Coronary artery (tissue), 2 donors: ENCODE measurements at regions not wholly inside any gene's neighbourhood (a gene's known extent, or its start where the extent isn't known, plus 50 kb on each side); places are given as distances from the start of the nearest gene placed in this dataset.
"Not testable (repeated sequence)": the region's sequence is repeated elsewhere in the genome, so short reads cannot be mapped to it uniquely, and the experiment has no call there.

Experiments used
- DNase-seq: peaks from one replicate; pipeline ENCODE4 v3.0.0-alpha.2; 2017; ENCODE audit warnings: low spot score
- H3K27ac ChIP-seq, 2 donors: fragments of 200-600 bp; sonication (generic); one replicate each; pipeline ENCODE4 v1.5.1; 2016 to 2019
- H3K4me3 ChIP-seq: fragments of 200-600 bp; sonication (generic); 2 replicates; pipeline ENCODE4 v1.5.1; 2016; ENCODE audit warnings: mild to moderate bottlenecking, moderate library complexity
- CTCF ChIP-seq: fragments of 200-600 bp; sonication (generic); IDR thresholded peaks from one replicate; pipeline ENCODE4 v1.5.1; 2019; ENCODE audit warnings: antibody characterized with exemption

GRCh38 chr20:56781108-56781739, 152.1 kb downstream of the TFAP2C start:
- TF ChIP-seq CTCF: no peak
- Histone ChIP-seq H3K4me3 (no peak overlapping the region), H3K27ac (no peak overlapping the region)
- no peak for DNase-seq

DNA sequence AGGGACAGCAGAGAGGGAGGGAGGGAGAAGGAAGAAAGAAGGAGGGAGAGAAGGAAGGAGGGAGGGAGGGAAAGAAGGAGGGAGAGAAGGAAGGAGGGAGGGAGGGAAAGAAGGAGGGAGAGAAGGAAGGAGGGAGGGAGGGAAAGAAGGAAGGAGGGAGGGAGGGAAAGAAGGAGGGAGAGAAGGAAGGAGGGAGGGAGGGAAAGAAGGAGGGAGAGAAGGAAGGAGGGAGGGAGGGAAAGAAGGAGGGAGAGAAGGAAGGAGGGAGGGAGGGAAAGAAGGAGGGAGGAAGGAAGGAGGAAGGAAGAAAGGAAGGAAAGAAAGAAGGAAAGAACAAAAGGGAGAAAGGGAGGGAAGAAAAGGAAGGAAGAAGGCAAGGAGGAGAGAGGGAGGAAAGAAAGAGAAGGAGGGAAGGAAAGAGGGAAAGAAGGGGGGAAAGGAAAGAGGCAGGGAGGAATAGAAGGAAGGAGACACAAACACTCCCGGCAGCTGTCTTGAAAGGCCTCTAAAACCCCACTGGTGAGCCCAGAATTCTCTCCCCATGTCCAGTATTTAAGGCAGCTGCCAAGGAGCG, 153.0 kb downstream of the TFAP2C start:
- H3K27ac ChIP-seq, DNase-seq, H3K4me3 ChIP-seq: not testable (repeated sequence)

- H3K4me3 ChIP-seq, H3K27ac ChIP-seq, DNase-seq: not testable (repeated sequence)
Measured at GRCh38 chr20:56782814-56783213, 153.7 kb downstream of the TFAP2C start.

DNA sequence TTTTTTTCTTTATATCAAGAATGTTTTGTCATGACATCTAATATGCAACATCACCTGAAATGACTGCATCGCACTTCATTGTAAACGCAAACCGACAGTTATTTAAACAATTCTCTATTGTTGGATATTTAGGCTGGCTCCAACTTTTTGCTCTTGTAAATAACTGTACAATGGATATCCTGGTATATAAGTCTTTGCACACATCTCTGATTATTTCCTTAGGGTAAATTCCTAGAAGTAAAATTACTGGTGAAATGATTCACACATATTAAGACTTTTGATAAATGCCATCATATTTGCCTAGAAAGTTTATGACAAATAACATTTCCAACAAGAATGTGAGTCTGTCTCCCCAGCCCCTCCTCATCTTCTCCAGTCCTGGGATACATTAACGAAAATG, 154.7 kb downstream of the TFAP2C start:
- H3K4me3 ChIP-seq: no peak overlapping the region
- H3K27ac ChIP-seq: no peak overlapping the region
- no peak for TF ChIP-seq CTCF
- DNase-seq: no peak

GRCh38 chr20:56786503-56786902, 157.4 kb downstream of the TFAP2C start:
- TF ChIP-seq CTCF: no peak
- DNase-seq: no peak
- Histone ChIP-seq H3K27ac (no peak overlapping the region), H3K4me3 (no peak overlapping the region)

DNA sequence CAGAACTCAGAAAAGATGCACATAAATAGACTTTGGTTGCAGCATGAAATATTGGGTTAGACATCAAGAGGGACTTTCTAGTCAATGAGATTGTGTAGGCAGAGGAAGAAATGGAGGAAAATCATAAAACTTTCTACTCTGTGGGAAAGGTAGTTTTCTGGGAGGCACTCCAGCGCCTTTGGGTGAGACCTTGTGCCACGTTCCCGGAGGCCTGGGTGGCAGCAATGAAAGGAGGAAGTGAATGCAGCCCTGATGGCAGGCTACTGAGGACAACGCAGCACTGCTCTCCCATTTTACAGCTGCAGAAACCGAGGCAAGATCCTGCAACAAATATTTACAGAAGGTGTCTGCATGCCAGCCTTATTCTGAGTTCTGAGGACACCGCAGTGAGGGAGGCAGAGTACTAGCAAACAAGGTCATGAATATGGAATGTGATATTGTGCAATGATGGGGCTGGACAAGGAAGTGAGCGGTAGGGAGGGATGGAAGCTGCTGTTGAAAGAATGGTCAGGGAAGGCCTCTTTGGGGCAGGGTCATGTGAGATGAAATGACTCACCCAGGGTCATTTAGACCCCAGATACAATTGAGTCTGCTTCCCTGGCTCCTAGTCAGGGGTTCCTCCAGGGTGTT, 159.1 kb downstream of the TFAP2C start:
- no peak overlapping the region for H3K27ac ChIP-seq
- no peak for DNase-seq
- H3K4me3 ChIP-seq: no peak overlapping the region
- no peak for TF ChIP-seq CTCF

DNA sequence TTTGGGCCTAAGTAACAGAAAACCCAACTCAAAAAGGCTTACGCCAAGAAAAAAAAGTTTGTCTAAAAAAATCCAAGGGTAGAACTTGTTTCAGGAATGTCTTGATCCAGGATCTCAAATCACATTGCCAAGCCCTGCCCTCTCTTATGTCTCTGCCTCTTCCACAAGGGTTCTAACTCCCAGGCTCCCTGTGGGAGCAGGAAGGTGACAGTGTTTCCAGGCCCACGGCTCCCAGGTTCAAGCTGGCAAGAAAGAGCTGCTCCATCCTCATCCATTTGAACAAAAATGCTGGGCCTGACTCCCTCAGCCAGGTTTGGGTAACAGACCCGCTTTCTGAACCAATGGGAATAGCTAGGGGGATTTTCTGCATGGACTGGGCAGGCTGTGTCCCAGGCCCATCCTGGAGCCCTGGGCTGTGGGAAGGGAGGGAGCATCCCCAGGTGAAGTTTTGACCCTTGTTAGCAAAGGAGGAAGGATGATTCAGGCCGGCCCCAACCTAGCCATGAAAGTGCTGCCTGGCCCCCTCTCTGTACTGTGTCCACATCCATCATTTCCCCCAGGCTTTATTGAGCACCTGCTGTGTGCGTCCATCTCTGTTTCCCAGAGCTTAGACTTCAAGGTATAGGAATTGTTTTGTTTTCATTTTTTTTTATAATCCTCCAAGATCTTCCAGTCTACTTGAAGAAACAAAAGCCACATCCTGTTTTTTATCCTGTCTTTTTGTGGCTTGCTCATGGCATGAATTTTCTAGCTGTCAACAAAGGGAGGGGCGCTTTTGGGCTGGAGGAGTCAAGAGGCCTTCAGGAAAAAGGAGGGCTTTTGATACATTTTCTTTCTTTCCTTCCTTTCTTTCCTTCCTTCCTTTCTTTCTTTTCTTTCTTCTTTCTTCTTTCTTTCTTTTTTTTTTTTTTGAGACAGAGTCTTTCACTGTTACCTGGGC, 159.8 kb downstream of the TFAP2C start:
- no peak for DNase-seq
- Histone ChIP-seq H3K27ac (no peak overlapping the region), H3K4me3 (no peak overlapping the region)
- no peak for TF ChIP-seq CTCF
